NOMO-1 (cell line): ENCODE measurements at regions not wholly inside any gene's neighbourhood (a gene's known extent, or its start where the extent isn't known, plus 50 kb on each side); places are given as distances from the start of the nearest gene placed in this dataset.

Experiments used
- DNase-seq, 2 experiments: peaks; one replicate each; lab custom pipeline; 2025; ENCODE audit not compliant: unreplicated experiment in 2 of 2; lab: John Stamatoyannopoulos, UW

- DNase-seq, result no peak
Observed at GRCh38 chr9:81394881-81395675, 294.3 kb downstream of the TLE1 start.

GRCh38 chr9:81393985-81394811, 295.1 kb downstream of the TLE1 start:
- no peak for DNase-seq

- DNase-seq, result no peak
Observed at GRCh38 chr9:81391457-81391825, 297.9 kb downstream of the TLE1 start.

GRCh38 chr9:81390792-81391456, 298.4 kb downstream of the TLE1 start:
- no peak for DNase-seq

- DNase-seq, result no peak
Observed at GRCh38 chr9:81389569-81389993, 299.8 kb downstream of the TLE1 start.

GRCh38 chr9:81388831-81389230, 300.5 kb downstream of the TLE1 start:
- no peak for DNase-seq

GRCh38 chr9:81387360-81388106, 301.8 kb downstream of the TLE1 start:
- DNase-seq, result no peak

- DNase-seq, result no peak
Observed at GRCh38 chr9:81384911-81385310, 304.4 kb downstream of the TLE1 start.

GRCh38 chr9:81382281-81382680, 307.1 kb downstream of the TLE1 start:
- no peak for DNase-seq

GRCh38 chr9:81381694-81382093, 307.7 kb downstream of the TLE1 start:
- DNase-seq, result no peak

GRCh38 chr9:81380504-81381359, 308.6 kb downstream of the TLE1 start:
- DNase-seq, result no peak

- no peak for DNase-seq
Observed at GRCh38 chr9:81379655-81380054, 309.7 kb downstream of the TLE1 start.

GRCh38 chr9:81377921-81378320, 311.4 kb downstream of the TLE1 start:
- no peak for DNase-seq

GRCh38 chr9:81377320-81377719, 312.0 kb downstream of the TLE1 start:
- DNase-seq, result no peak

- DNase-seq, result peak in 1 of 2 experiments; percentile 8
Observed at GRCh38 chr9:81375187-81376100, 313.9 kb downstream of the TLE1 start.

GRCh38 chr9:81374459-81375186, 314.7 kb downstream of the TLE1 start:
- DNase-seq, result no peak

- DNase-seq, result no peak
Observed at GRCh38 chr9:81373294-81373693, 316.1 kb downstream of the TLE1 start.

GRCh38 chr9:81372628-81373191, 316.6 kb downstream of the TLE1 start:
- no peak for DNase-seq
